Parathyroid adenoma (tissue), 2 donors: ENCODE measurements at regions not wholly inside any gene's neighbourhood (a gene's known extent, or its start where the extent isn't known, plus 50 kb on each side); places are given as distances from the start of the nearest gene placed in this dataset.

Source experiments
- H2AFZ ChIP-seq: fragments of 300-600 bp; sonication (generic); one replicate; pipeline ENCODE4 v1.7.0; 2017; ENCODE audit warnings: antibody characterized with exemption, mild to moderate bottlenecking
- H3K27ac ChIP-seq: fragments of 300-600 bp; sonication (generic); one replicate; pipeline ENCODE4 v1.7.0; 2017
- H3K27me3 ChIP-seq: fragments of 300-600 bp; sonication (generic); one replicate; pipeline ENCODE4 v1.7.0; 2017; ENCODE audit warnings: low read length; ENCODE audit not compliant: control insufficient read depth, insufficient read depth
- H3K36me3 ChIP-seq: fragments of 300-600 bp; sonication (generic); one replicate; pipeline ENCODE4 v1.7.0; 2017; ENCODE audit warnings: low read length; ENCODE audit not compliant: control insufficient read depth, insufficient read depth
- H3K4me1 ChIP-seq: fragments of 300-600 bp; sonication (generic); one replicate; pipeline ENCODE4 v1.7.0; 2017; ENCODE audit warnings: control low read depth
- H3K4me2 ChIP-seq: fragments of 300-600 bp; sonication (generic); one replicate; pipeline ENCODE4 v1.7.0; 2017; ENCODE audit warnings: low read length
- H3K4me3 ChIP-seq: fragments of 300-600 bp; sonication (generic); one replicate; pipeline ENCODE4 v1.7.0; 2017; ENCODE audit warnings: low read depth, low read length
- H3K79me2 ChIP-seq: fragments of 300-600 bp; sonication (generic); one replicate; pipeline ENCODE4 v1.7.0; 2017; ENCODE audit warnings: control low read depth
- H3K9ac ChIP-seq: fragments of 300-600 bp; sonication (generic); one replicate; pipeline ENCODE4 v1.7.0; 2017; ENCODE audit warnings: mild to moderate bottlenecking
- H3K9me3 ChIP-seq: fragments of 300-600 bp; sonication (generic); one replicate; pipeline ENCODE4 v1.7.0; 2017; ENCODE audit warnings: low read length; ENCODE audit not compliant: control insufficient read depth
- CTCF ChIP-seq: fragments of 300-600 bp; sonication (generic); IDR thresholded peaks from one replicate; pipeline ENCODE4 v1.7.0; 2017; ENCODE audit warnings: antibody characterized with exemption, mild to moderate bottlenecking
- donor health status: primary hyperparathyroidism.

- H3K36me3 ChIP-seq = no peaks in the 10 kb centered on the region
- H3K4me2 ChIP-seq = no peak overlapping the region
- H3K9me3 ChIP-seq = no peaks in the 10 kb centered on the region
- H3K9ac ChIP-seq = no peak overlapping the region
- no peak overlapping the region for H3K4me3 ChIP-seq
- H3K79me2 ChIP-seq = no peaks in the 10 kb centered on the region
- H3K27ac ChIP-seq = no peak overlapping the region
- H2AFZ ChIP-seq = no peak overlapping the region
- H3K27me3 ChIP-seq = no peaks in the 10 kb centered on the region
- no peak for TF ChIP-seq CTCF
- no peaks in the 10 kb centered on the region for H3K4me1 ChIP-seq
These were observed 185.2 kb upstream of the DGKB start for GRCh38 chr7:15087771-15088170.

- H3K27ac ChIP-seq = no peak overlapping the region
- no peaks in the 10 kb centered on the region for H3K79me2 ChIP-seq
- H3K9me3 ChIP-seq = no peaks in the 10 kb centered on the region
- no peak for TF ChIP-seq CTCF
- no peaks in the 10 kb centered on the region for H3K36me3 ChIP-seq
- H3K4me2 ChIP-seq = no peak overlapping the region
- H3K27me3 ChIP-seq = no peaks in the 10 kb centered on the region
- H3K4me1 ChIP-seq = no peaks in the 10 kb centered on the region
- no peak overlapping the region for H2AFZ ChIP-seq
- H3K9ac ChIP-seq = no peak overlapping the region
- no peak overlapping the region for H3K4me3 ChIP-seq
These were observed 184.3 kb upstream of the DGKB start for GRCh38 chr7:15086862-15087261.

DNA sequence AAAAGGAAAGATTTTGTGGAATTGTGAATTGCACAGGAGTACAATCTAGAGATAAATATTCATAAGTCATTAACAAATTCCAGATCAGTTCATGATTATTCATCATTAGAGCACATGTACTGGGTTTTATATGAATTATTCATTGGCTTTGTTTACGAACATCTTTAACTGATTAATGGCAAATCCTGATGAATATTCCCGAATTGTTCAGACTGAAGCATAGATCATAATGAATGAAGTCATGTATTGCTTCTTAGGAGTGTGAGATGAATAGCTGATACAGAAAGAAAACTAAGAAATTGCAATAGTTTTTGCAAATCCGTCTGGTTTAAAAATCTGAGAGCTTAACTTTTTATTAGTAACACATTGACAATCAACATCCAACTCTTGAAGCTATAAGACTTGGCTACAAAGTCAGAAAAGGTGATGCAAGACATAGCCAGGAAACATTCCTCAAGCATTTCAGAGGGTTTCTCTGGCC, 183.6 kb upstream of the DGKB start:
- Histone ChIP-seq H2AFZ (no peak overlapping the region), H3K27me3 (no peaks in the 10 kb centered on the region), H3K4me1 (no peaks in the 10 kb centered on the region), H3K9ac (no peak overlapping the region), H3K4me2 (no peak overlapping the region), H3K36me3 (no peaks in the 10 kb centered on the region), H3K27ac (no peak overlapping the region), H3K9me3 (no peaks in the 10 kb centered on the region), H3K79me2 (no peaks in the 10 kb centered on the region), H3K4me3 (no peak overlapping the region)
- no peak for TF ChIP-seq CTCF

DNA sequence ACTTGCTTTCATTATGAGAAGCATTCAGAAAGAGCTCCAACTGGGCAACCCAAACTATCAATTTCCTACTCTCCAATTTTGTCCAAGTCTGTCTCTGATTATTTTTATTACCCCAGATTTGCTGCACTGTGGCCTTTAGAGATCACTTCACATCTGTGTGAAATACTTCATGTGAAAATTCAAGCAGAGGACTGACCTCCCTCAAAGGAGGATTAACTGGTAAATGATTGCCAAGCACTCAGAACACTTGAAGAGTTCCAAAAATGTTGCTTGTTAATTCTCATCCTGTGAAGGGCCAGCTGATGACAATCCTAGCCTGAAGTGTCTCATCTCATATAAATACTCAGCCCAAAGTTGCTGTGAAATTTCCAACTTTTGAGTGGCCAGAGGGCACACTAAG, 182.8 kb upstream of the DGKB start:
- no peak overlapping the region for H2AFZ ChIP-seq
- no peaks in the 10 kb centered on the region for H3K36me3 ChIP-seq
- no peak overlapping the region for H3K4me3 ChIP-seq
- no peak overlapping the region for H3K9ac ChIP-seq
- H3K27me3 ChIP-seq = no peaks in the 10 kb centered on the region
- no peaks in the 10 kb centered on the region for H3K79me2 ChIP-seq
- TF ChIP-seq CTCF = no peak
- no peak overlapping the region for H3K4me2 ChIP-seq
- H3K4me1 ChIP-seq = no peaks in the 10 kb centered on the region
- no peaks in the 10 kb centered on the region for H3K9me3 ChIP-seq
- no peak overlapping the region for H3K27ac ChIP-seq

- Histone ChIP-seq H3K36me3 (no peaks in the 10 kb centered on the region), H3K27ac (no peak overlapping the region), H3K9me3 (no peaks in the 10 kb centered on the region), H3K4me1 (no peaks in the 10 kb centered on the region), H3K4me2 (no peak overlapping the region), H3K9ac (no peak overlapping the region), H3K4me3 (no peak overlapping the region), H3K27me3 (no peaks in the 10 kb centered on the region), H2AFZ (no peak overlapping the region), H3K79me2 (no peaks in the 10 kb centered on the region)
- no peak for TF ChIP-seq CTCF
These were observed 181.8 kb upstream of the DGKB start for GRCh38 chr7:15084368-15084767.
